ENCODE measurements at regions not wholly inside any gene's neighbourhood (a gene's known extent, or its start where the extent isn't known, plus 50 kb on each side); places are given as distances from the start of the nearest gene placed in this dataset.
"Not testable (repeated sequence)": the region's sequence is repeated elsewhere in the genome, so short reads cannot be mapped to it uniquely, and the experiment has no call there.

DNA sequence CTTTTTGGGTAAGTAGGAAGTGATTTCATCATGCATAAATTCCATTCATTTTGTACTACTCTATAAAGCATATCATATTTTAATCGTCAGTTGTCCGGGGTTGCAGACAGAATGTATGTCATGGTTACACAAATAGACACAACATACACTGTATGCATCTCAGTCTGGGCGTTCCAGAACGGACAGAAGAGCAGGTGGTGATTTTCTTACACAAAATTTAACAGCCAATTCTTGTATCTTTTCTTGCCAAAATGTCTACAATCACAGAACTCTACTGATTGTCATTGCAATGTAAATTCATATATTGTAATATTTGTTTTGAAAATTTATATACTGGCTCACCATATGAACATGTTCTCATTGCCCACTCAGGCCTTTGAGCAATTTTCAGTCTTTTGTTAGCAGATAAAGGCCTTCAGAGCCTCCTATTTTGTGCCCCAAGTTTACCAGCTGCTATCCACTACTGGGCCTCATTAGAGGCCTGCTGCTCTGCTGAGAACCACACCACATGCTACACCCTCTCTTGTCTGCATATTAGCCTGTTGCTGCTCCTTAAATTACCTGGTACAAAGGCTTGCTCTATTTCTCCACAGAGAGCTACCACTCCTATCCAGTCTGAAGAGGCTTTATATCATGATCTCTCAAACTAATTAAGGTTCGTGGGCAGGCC, 61.5 kb downstream of the PRDM13 start:
- no peak for DNase-seq

DNA sequence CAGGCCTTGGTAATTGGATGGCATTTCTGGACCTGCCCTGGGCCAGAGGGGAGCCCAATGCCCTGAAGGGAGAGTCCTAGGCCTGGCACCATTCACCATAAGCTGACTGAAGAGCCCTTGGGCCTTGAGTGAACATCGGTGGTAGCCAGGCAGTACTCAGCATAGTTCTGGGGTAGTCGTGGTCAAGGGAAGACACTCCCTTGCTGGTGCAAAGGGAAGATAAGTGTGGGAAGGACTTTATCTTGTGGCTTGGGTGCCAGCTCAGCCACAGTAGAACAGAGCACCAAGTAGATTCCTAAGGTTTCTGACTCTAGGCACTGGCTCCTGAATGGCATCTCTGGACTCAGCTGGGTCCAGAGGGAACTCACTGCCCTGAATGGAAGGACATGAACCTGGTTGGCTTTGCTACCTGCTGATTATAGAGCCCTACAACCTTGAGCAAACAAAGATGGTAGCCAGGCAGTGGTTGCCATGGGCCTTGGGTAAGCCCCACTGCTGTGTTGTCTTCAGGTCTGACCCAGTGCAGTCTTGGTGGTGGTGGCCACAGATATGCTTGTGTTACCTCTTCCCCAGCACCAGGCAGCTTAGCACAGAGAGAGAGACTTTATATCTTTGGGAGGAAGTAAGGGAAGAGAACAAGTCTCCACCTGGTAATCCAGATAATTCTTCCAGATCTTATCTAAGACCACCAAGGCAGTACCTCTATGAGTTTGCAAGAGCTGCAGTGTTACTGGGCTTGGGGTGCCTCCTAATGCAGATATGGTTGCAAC, 83.5 kb downstream of the PRDM13 start:
- no peak for DNase-seq

DNA sequence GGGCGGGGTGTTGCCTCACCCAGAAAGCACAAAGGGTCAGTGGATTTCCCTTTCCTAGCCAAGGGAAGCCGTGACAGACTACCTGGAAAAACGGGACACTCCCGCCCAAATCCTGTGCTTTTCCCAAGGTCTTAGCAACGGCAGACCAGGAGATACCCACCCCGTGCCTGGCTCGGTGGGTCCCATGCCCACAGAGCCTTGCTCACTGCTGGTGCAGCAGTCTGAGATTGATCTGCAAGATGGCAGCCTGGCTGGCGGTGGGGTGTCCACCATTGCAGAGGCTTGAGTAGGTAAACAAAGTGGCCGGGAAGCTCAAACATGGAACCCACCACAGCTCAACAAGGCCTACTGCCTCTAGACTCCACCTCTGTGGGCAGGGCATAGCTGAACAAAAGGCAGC, 95.7 kb downstream of the PRDM13 start:
- not testable (repeated sequence) for DNase-seq

DNA sequence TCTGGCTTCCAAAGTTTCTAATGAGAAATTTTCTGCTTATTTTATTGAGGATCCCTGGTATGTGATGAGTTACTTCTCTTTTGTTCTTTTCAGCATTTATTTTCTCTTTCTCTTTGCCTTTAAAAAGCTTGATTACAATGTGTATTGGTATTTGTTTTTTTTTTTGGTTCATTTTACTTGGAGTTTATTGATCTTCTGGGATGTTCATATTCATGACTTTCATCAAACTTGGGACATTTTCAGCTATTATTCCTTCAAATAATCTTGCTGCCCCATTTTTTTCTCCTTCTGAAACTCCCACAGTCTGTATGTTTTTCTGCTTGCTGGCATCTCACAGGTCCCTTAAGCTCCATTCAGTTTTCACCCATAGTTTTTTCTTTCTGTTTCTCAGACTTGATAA, 102.4 kb downstream of the PRDM13 start:
- DNase-seq = no peak

DNA sequence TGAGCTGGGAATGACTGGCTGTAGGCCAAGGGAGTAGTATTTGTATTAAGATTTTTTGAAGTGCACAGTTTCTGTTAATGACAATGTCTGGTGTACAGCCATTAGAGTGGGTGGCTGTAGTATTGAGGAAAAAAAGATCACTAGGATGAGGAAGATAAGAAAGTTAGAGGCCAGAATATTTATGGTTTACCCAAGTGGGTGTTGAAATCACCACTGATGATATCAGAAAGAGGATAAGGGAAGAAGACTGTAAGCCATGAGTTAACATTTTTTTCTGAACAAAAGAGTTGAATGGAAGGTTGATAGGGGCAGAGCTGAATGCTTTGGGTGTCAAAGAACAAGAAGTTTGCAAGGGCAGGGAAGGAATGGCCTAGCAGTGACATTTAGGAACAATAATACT, 104.7 kb downstream of the PRDM13 start:
- no peak for DNase-seq

DNA sequence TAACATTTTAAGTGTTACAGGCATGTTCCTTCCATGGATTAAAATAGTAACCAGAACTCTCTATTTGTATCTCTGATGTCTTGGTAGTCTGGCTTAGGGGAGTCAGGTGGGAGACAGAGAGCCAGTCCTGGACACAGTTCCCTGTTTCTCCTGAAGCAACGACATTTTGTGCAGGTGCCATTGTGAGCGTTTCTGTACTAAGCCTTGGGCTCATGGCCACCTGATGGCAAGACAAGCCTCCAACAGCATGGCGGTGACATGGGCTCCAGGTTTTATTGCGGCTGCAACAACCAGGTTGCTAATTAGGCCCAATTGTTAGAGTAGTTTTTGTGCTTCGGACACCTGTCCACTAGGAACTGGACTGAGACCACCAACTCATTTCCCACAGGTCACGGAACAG, 105.3 kb downstream of the PRDM13 start:
- DNase-seq = no peak

DNA sequence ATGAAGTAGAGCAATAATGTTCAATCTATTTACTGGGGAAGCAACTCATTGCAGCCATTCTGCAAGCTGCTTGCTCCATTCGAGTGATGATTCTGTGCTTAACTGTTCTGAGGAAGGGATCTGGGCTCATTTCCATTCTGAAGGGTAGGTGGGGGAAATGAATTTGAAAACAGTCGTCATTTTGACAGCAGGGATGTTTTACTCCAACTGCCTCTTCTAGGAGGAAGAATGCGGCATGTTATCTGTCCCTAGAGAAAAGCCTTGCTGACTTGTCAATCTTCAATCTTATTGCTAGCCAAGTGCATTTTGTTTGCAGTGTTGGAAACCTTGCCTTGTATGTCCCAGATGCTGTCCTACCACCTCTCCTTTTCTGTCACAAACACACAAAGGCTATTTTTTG, 105.9 kb downstream of the PRDM13 start:
- no peak for DNase-seq

DNA sequence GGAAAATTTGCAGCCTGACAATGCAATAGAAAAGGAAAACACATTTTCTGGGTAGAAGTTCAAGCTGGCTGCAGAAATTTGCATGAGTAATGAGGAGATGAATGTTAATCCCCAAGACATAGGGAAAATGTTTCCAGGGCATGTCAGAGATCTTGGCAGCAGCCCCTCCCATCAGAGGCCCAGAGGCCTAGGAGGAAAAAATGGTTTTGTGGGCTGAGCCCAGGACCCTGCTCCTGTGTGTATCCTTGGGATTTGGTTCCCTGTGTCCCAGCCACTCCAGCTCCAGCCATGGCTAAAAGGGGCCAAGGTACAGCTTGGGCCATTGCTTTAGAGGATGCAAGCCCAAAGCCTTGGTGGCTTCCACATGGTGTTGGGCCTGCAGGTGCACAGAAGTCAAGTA, 115.4 kb downstream of the PRDM13 start:
- DNase-seq = not testable (repeated sequence)

DNA sequence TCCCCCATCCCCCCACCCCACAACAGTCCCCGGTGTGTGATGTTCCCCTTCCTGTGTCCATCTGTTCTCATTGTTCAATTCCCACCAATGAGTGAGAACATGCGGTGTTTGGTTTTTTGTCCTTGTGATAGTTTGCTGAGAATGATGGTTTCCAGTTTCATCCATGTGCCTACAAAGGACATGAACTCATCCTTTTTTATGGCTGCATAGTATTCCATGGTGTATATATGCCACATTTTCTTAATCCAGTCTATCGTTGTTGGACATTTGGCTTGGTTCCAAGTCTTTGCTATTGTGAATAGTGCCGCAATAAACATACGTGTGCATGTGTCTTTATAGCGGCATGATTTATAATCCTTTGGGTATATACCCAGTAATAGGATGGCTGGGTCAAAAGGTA, 123.6 kb downstream of the PRDM13 start:
- not testable (repeated sequence) for DNase-seq

DNA sequence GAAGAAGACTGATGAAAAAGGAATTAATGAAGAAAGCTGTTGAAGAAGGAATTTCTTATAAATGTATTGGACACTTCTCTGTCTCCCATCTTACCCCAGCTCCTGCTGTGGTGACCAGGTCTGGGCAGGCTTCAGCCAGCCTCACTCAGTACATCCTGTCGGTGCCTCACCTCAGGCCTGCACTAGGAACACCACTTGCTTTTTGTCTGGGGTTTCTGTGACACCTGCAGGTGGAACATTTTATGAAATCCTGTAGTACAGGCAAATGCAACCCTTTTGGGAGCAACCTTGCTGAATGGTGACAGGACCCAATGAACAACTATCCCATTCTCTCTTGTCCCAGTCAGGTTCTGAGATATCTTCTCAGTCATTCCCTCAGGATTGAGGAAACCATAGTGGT, 129.7 kb downstream of the PRDM13 start:
- no peak for DNase-seq

DNA sequence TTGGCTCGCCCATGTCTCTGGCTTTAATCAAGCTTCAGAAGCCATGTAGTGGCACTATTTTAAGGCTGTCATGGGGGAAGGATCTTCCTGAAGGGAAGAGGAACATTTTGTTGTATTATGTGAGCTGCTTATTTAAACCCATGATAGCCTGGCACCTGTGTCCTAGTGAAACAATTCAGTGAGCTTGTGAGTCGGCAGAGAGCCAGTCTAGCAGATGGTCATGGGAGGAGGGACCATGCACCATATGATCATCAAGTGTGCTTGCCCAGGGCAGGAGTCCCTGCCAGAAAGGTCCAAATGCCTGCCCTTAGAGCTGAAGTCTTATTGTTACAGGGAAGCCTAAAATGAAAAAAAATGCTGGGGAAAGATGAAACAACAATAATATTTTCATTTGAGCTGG, 132.9 kb downstream of the PRDM13 start:
- DNase-seq = no peak

DNA sequence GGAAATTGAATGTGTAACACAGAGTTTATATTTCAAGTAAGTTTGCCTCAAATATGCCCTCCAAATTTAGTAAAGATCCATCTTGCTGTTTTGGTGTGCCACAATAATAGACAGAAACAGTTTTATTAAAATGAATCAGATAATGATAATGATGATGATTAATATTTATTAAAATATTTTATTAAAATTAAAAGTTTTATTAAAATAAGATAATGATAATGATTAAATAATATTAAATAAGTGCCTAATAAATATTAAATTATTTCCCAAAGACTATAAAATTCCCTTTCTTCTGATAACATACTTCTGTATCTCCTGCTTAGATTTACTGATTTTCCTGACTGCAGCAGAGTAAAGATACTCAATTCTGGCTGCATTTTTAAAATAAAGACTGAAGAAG, 134.5 kb downstream of the PRDM13 start:
- DNase-seq = no peak

DNA sequence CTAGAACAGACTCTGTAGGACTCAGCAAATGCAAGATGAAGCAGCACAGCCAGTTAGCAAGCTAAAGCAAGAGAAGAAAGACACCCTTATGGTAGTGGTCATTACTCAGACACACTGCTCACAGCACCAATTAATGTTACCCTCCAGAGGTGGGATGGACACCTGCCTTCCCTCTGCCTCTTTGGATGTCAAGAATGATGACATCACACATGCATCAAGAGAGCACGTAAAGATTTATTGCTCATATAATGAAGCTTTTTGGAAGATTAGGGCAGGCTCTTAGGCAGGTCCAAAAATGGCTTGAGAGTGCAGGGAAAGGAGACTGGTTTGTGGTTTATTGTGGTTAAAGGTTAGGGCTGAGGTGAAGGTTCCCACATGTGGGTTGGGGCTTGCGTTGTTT, 137.0 kb downstream of the PRDM13 start:
- DNase-seq = no peak

DNA sequence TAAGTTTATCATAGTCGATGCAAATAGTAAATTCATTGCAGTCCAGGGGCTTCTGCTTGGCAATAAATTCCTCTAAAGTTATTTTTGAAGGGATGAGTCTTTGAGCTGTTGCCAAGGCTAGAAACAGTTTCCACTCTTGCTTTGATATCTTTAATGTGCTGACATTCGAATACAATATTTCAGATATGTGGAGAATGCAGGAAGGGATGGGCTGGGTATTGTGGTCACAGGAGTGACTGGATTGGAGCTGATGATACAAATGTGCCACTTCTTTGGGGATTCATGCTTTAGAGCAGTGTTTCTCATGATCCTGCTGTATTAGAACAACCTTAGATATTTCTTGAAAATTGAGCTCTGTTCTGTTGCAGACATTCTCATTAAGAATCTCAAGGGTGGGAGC, 139.0 kb downstream of the PRDM13 start:
- DNase-seq = no peak

DNA sequence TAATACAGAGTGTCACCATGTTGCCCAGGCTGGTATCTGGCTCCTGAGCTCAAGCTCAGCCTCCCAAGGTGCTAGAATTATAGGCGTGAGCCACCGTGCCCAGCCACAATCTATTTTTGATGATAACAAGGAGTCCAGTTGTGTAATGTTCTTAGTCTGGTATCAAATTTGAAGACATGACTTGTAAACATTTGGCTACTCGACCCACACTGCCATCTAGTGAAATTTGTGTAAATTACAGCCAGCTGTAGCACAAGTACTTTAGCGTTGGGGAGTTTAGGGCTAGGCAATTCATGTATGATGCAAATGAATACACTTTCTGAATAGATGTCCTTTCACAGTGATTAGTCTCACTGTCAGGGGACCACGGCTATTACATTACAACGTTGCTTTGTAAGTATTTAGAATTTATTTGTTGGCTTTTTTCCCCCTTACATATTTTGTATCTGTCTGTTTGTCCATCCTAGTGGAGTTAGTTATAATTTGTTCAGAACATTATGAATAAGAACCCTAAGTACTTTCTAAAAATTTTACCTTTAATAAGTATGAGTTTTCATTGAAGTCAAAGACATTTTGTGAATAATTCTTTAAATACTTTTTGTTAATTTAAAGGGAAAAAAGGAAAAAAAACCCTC, 139.7 kb downstream of the PRDM13 start:
- DNase-seq = peak; percentile 24

DNA sequence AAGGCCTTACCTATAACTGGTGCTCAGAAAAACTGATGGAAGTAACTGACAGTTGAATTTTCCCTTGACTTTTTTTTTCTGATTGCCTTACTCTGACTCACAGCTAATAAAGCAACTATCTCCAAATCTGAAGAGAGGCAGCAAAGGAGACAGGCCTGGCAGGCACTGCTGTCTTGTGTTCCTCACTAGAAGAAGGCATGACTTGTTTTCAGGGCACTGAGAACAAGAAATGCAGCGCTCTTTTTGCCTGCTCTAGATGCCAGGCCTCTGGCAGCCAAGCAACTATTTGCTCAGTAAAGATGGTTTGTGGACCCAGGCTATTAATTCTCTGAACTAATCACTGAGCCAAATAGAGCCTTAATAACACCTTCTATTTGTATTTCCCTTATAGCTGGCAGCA, 155.1 kb downstream of the PRDM13 start:
- no peak for DNase-seq

DNA sequence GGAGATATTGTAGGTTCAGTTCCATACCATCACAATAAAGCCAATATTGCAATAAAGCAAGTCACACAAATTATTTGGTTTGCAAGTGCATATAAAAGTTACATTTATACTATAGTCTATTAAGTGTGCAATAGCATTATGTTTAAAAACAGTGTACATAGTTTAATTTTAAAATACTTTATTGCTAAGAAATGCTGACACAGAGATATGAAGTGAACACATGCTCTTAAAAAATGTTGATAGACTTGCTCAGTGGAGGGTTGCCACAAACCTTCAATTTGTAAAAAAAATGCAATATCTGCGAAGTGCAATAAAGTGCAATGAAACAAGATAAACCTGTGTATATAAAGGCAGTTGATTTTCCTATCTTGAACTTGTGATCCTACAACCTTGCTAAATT, 161.5 kb downstream of the PRDM13 start:
- DNase-seq = no peak

DNA sequence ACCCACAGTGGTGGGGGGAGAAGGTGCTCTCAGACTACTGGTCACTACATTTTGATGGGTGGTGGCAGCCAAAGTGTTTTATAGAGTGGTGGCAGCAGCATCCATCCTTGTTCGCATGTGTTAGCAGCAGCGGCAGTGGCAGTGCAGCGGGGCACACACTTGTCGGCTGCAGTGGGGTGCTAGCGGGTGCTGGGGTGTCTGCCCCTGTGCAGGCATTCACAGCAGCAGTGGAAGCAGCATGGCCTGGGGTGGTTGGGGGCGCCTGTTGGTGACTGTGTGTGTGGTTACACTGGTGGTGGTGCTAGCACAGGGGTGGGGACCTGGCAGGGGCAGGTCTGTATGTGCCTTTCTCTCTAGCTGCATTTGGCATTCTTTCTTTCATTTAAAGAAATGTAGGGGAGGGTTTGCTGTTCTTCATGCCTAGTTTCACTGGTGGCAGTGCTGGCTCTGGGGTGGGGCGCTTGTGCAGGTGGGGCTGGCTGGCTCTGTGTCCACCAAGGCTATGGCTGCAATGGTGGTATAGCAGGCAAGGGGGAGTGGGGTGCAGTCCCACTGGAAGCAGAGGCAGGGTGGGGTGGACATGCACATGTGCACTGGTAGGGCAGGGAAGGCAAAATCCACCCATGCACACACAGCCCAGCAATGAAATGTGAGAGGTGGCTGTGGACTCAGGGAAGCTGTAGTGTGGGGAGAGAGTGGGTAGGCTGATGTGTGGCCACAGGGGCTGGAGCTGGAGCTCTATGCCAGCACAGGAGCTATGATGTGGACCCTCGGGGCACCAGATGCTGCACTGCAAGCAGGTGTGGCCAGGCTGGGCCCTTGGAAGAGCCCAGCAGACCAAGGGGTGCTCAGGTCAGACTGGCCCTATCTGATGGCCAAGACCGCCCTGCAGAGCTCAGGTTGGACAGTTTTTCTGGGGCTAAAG, 173.3 kb downstream of the PRDM13 start:
- no peak for DNase-seq

DNA sequence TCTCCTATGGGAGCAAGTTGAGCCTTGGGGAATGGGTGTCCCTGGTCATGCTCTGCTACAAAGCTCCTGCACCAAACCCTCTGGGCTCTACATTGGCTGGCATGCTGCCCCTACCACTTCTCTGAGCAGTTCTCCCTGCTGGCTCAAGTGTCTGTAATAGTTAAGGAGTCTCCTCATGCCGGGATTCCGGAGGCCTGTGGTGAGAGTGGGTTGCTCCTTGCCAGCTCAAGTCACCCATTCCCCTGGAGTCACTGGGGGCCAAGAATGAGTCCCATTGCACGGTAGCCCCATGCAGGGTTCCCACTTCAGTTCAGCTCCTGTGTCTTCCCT, 173.9 kb downstream of the PRDM13 start:
- no peak for DNase-seq

DNA sequence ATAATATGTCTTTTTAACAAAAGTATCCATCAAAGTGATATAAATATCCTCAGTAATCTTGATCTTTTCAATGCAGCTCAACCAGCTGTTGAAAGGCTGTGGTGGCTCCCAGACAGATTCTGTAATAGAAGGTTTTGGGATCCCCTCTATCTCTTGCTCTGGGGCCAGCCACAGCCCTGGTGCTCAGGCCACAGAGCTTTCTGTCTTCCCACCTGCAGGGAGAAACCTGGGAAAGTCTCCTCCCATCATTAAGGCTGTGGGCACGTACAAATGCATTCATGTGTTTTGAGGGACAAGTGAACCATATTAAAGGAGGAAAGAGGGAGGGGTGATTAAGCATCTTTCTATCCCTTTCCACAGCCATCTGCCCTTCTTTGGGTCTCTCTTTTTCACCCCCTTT, 183.1 kb downstream of the PRDM13 start:
- no peak for DNase-seq

DNA sequence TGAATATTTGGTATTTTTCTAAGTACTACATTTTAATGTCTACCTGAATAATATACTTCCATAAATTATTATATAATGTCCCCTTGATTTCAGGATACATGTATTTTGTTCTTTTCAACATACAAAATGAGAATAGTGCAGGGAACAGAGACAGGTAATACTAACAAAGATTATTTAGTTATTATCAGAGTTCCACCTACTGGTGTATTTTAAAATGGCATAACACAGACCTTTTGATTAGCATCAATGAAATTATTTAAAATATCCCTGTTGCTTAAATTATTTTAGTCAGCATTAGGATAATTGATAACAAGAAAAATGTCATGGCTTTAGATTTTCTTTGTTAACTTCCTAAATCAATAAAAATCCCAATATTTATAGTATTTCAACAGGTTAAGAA, 184.0 kb downstream of the PRDM13 start:
- DNase-seq = no peak

DNA sequence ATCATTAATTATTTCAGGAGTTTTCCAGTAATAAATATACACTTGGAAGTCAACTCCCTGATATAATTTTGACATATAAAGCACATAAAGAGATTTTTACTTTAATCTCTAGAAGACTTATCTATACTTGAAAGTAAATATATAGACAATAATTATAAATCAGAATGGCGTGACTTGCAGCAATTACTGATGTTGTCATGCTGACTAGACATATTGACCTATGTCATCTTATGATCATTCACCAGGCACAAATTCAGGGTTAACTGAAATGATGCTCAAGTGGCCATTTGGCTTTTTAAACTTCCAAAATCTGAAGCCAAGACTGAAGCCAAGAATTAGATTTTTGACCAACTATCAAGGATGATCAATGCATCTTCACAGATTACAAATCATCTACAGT, 192.2 kb downstream of the MCHR2 start:
- DNase-seq = no peak

DNA sequence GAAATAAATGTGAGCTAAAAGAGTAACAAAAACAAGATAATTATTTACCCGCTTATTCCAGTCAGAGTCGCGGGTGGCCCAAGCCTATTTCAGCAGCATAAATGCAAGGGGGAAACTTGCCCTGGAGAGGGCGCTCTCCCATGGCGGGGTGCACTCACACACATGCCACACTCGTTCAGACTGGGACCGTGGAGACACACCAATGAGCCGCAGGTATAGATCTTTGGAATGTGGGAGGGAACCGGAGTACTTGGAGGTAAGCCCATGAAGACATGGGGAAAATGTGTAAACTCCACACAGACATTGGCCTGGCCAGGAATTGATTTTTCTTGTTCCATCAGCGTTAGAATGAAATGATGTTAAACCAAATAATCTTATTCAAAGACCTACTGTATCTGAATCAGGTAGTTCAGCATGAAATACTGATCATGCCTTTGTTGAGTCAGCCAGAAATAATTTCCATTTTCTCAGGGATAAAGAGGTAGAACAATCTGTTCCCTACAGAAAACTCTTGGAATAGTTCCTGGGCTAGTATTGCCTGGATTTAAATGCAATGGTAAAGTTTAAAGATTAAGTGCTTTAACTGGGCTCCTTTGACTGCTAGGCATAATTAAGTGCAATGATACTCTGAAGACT, 191.5 kb downstream of the MCHR2 start:
- DNase-seq = no peak

Measured in DMS79 (cell line).